GM12875 (cell line): ENCODE measurements at regions not wholly inside any gene's neighbourhood (a gene's known extent, or its start where the extent isn't known, plus 50 kb on each side); places are given as distances from the start of the nearest gene placed in this dataset.

Experiments
- H3K4me3 ChIP-seq: one replicate; pipeline ENCODE4 v1.5.1; 2011; ENCODE audit warnings: low read depth, low read length, control low read depth
- CTCF ChIP-seq: IDR thresholded peaks from 2 replicates; pipeline ENCODE4 v1.5.1; 2011; ENCODE audit warnings: low read depth, mild to moderate bottlenecking, control low read depth, inconsistent platforms, low read length, moderate library complexity, borderline replicate concordance; ENCODE audit not compliant: insufficient read depth

- no peak overlapping the region for H3K4me3 ChIP-seq
- no peak for TF ChIP-seq CTCF
Observed at GRCh38 chr6:169024047-169024660, 229.5 kb downstream of the THBS2 start.

- H3K4me3 ChIP-seq = no peak overlapping the region
- no peak for TF ChIP-seq CTCF
Observed at GRCh38 chr6:169023161-169023874, 230.3 kb downstream of the THBS2 start.

GRCh38 chr6:169022079-169022478 is 231.6 kb downstream of the THBS2 start:
- no peak overlapping the region for H3K4me3 ChIP-seq
- no peak for TF ChIP-seq CTCF

GRCh38 chr6:169020821-169021220 is 232.8 kb downstream of the THBS2 start:
- H3K4me3 ChIP-seq = no peak overlapping the region
- no peak for TF ChIP-seq CTCF

GRCh38 chr6:169019727-169020491 is 233.7 kb downstream of the THBS2 start:
- no peak for TF ChIP-seq CTCF
- no peak overlapping the region for H3K4me3 ChIP-seq

GRCh38 chr6:169019111-169019510 is 234.5 kb downstream of the THBS2 start:
- H3K4me3 ChIP-seq = no peak overlapping the region
- TF ChIP-seq CTCF = no peak
